ENCODE measurements at regions not wholly inside any gene's neighbourhood (a gene's known extent, or its start where the extent isn't known, plus 50 kb on each side); places are given as distances from the start of the nearest gene placed in this dataset.

- DNase-seq = no peak
These were observed 743.0 kb downstream of the KCTD16 start for GRCh38 chr5:144913661-144914060.

- no peak for DNase-seq
These were observed 725.8 kb downstream of the KCTD16 start for GRCh38 chr5:144896473-144896872.

- no peak for DNase-seq
These were observed 716.0 kb downstream of the KCTD16 start for GRCh38 chr5:144886668-144887067.

GRCh38 chr5:144882739-144883283, 712.1 kb downstream of the KCTD16 start:
- DNase-seq = no peak

GRCh38 chr5:144880513-144880912, 709.8 kb downstream of the KCTD16 start:
- no peak for DNase-seq

GRCh38 chr5:144876990-144877389, 706.3 kb downstream of the KCTD16 start:
- no peak for DNase-seq

- DNase-seq = no peak
These were observed 702.4 kb downstream of the KCTD16 start for GRCh38 chr5:144873076-144873475.

- no peak for DNase-seq
These were observed 693.4 kb downstream of the KCTD16 start for GRCh38 chr5:144864118-144864517.

- DNase-seq = no peak
These were observed 686.8 kb downstream of the KCTD16 start for GRCh38 chr5:144857454-144857853.

GRCh38 chr5:144844086-144844485, 673.4 kb downstream of the KCTD16 start:
- DNase-seq = no peak

GRCh38 chr5:144832416-144832815, 661.7 kb downstream of the KCTD16 start:
- no peak for DNase-seq

- DNase-seq = no peak
These were observed 661.0 kb downstream of the KCTD16 start for GRCh38 chr5:144831650-144832049.

- DNase-seq = no peak
These were observed 651.8 kb downstream of the KCTD16 start for GRCh38 chr5:144822503-144822902.

GRCh38 chr5:144820278-144820677, 649.6 kb downstream of the KCTD16 start:
- no peak for DNase-seq

- DNase-seq = no peak
These were observed 644.5 kb downstream of the KCTD16 start for GRCh38 chr5:144815131-144815530.

- no peak for DNase-seq
These were observed 642.1 kb downstream of the KCTD16 start for GRCh38 chr5:144812763-144813162.

- no peak for DNase-seq
These were observed 629.5 kb downstream of the KCTD16 start for GRCh38 chr5:144800169-144800568.

- DNase-seq = no peak
These were observed 627.9 kb downstream of the KCTD16 start for GRCh38 chr5:144798595-144798994.

GRCh38 chr5:144794922-144795321, 624.2 kb downstream of the KCTD16 start:
- DNase-seq = no peak

GRCh38 chr5:144788556-144788955, 617.9 kb downstream of the KCTD16 start:
- no peak for DNase-seq

- DNase-seq = no peak
These were observed 617.4 kb downstream of the KCTD16 start for GRCh38 chr5:144788046-144788445.

GRCh38 chr5:144779368-144779767, 608.7 kb downstream of the KCTD16 start:
- DNase-seq = no peak

- DNase-seq = no peak
These were observed 607.9 kb downstream of the KCTD16 start for GRCh38 chr5:144778561-144778960.

GRCh38 chr5:144774197-144774596, 603.5 kb downstream of the KCTD16 start:
- DNase-seq = no peak

- no peak for DNase-seq
These were observed 603.0 kb downstream of the KCTD16 start for GRCh38 chr5:144773628-144774027.

GRCh38 chr5:144771802-144772201, 601.1 kb downstream of the KCTD16 start:
- DNase-seq = no peak

Measured in activated T-cell treated with anti-CD3 and anti-CD28 coated beads, Interleukin-2, amount 50 U/mL, for 48 hours (primary cell).